ENCODE measurements at regions not wholly inside any gene's neighbourhood (a gene's known extent, or its start where the extent isn't known, plus 50 kb on each side); places are given as distances from the start of the nearest gene placed in this dataset.

GRCh38 chr12:124506832-124507153, 60.6 kb downstream of the NCOR2 start:
- Histone ChIP-seq H3K4me3 (ENCODE audit: insufficient read depth, low read depth, low read length) (no peak overlapping the region), H2BK15ac (ENCODE audit: low read depth, low read length) (no peak overlapping the region; the same call in 2 of the 3 replicates), H3K27me3 (ENCODE audit: control insufficient read depth, insufficient read depth, low read length) (no peaks in the 10 kb centered on the region), H3K4ac (ENCODE audit: low read depth, low read length) (peak overlapping the region; percentile 46), H4K20me1 (ENCODE audit: insufficient read depth, low read length) (peaks cover 98% of the 10 kb centered on the region), H3K27ac (ENCODE audit: insufficient read depth, low read length) (no peak overlapping the region), H3K79me1 (ENCODE audit: low read depth in 1 of 2, low read length in 2 of 2) (peaks cover 31 to 98% of the 10 kb centered on the region in 2 experiments), H2AFZ (replicated peaks; ENCODE audit: low read length, poor library complexity) (peak overlapping the region; percentile 58), H3K9me3 (ENCODE audit: control insufficient read depth, insufficient read depth, low read length) (no peaks in the 10 kb centered on the region), H4K8ac (ENCODE audit: low read depth in 2 of 2, low read length in 2 of 2) (peak overlapping the region in 1 of 2 experiments; percentile 25; a peak in 1 of 4 replicates), H2BK120ac (ENCODE audit: low read depth, low read length) (no peak overlapping the region), H3K36me3 (ENCODE audit: control insufficient read depth, insufficient read depth, low read length) (0 out of 2 replicates have a peak, but pooled peaks cover 2% of the 10 kb centered on the region), H2AK5ac (ENCODE audit: low read depth, low read length) (peak overlapping the region; percentile 43; the same call in 1 of the 2 replicates), H3K23ac (ENCODE audit: low read depth, low read length) (0 out of 2 replicates have a peak overlapping the region, but pooled peaks have one; percentile 25), H3K4me1 (ENCODE audit: control insufficient read depth, insufficient read depth, low read length) (peaks cover 21% of the 10 kb centered on the region), H3K56ac (ENCODE audit: extremely low read depth, insufficient read depth, low read length) (no peak overlapping the region), H3K18ac (ENCODE audit: low read depth, low read length) (no peak overlapping the region), H4K5ac (ENCODE audit: low read depth, low read length) (no peak overlapping the region), H3K9me1 (ENCODE audit: insufficient read depth, low read length) (peaks cover 18% of the 10 kb centered on the region), H3K4me2 (ENCODE audit: low read depth, low read length) (no peak overlapping the region), H4K91ac (ENCODE audit: insufficient read depth, low read depth, low read length) (peak overlapping the region; percentile 7; the same call in 1 of the 2 replicates), H2BK5ac (ENCODE audit: low read depth, low read length, poor library complexity, severe bottlenecking) (no peak overlapping the region), H3K14ac (replicated peaks; ENCODE audit: low read depth, low read length) (0 out of 2 replicates have a peak overlapping the region, but pooled peaks have one; percentile 21), H3K9ac (ENCODE audit: low read depth, low read length) (no peak overlapping the region), H2AK9ac (replicated peaks; ENCODE audit: low read depth, low read length, poor library complexity) (no peak overlapping the region), H2BK20ac (ENCODE audit: low read depth, low read length) (no peak overlapping the region)
- no TSS peak for BruUV-seq (replicated peaks)
- POLR2A ChIA-PET (ENCODE audit: unreplicated experiment), result no interaction called here
- in situ Hi-C loops (cut with MboI; ENCODE audit: low sequenced_read_pairs) (no loop called here), dilution Hi-C loops (cut with HindIII; ENCODE audit: low sequenced_read_pairs, unreplicated experiment) (no loop called here), intact Hi-C loops (cut with micrococcal nuclease) (no loop called here)
- CTCF ChIA-PET, result no interaction called here
- WGBS, 2 experiments (ENCODE audit: extremely low coverage in 2 of 2, insufficient read length in 1 of 2), result 69% methylated on average over 5 of the region's 8 CpGs; no CpG with 5 or more reads in 1 of the 2 experiments
- ATAC-seq (ENCODE audit: low read depth) (no peak), DNase-seq (no peak)
- TF ChIP-seq USF2 (IDR thresholded peaks at IDR 0.05; ENCODE audit: low read depth, low read length) (no peak), CEBPB (IDR thresholded peaks at IDR 0.05; ENCODE audit: low read depth, low read length) (no peak), ELK1 (IDR thresholded peaks at IDR 0.05; ENCODE audit: borderline replicate concordance, low read depth, low read length) (no peak), CTCF (conservative IDR thresholded peaks at IDR 0.05; ENCODE audit: low read depth, low read length) (no peak), MXI1 (IDR thresholded peaks at IDR 0.05; ENCODE audit: borderline replicate concordance, low read depth, low read length) (no peak)

All from IMR-90 (cell line).